Right atrium auricular region (tissue), 2 donors: ENCODE measurements at regions not wholly inside any gene's neighbourhood (a gene's known extent, or its start where the extent isn't known, plus 50 kb on each side); places are given as distances from the start of the nearest gene placed in this dataset.

Source experiments
- DNase-seq: peaks from one replicate; pipeline ENCODE4 v3.0.0-alpha.2; 2019; ENCODE audit warnings: low spot score
- H3K27ac ChIP-seq, 2 donors: fragments of 200-600 bp; sonication (generic); 1 replicate in 1 of 2; 2 replicates in 1 of 2; pipeline ENCODE4 v1.5.1; 2016 to 2019
- H3K27me3 ChIP-seq, 2 donors: fragments of 200-600 bp; sonication (generic); one replicate each; pipeline versions ENCODE4 v1.5.1 to v1.6.0; 2017 to 2019
- H3K36me3 ChIP-seq: fragments of 200-600 bp; sonication (generic); one replicate; pipeline ENCODE4 v1.5.1; 2016
- H3K4me1 ChIP-seq, 2 donors: fragments of 200-600 bp; sonication (generic); one replicate each; pipeline versions ENCODE4 v1.5.1 to v1.6.0; 2017 to 2019
- H3K4me3 ChIP-seq, 2 donors: fragments of 200-600 bp; sonication (generic); 1 replicate in 1 of 2; 2 replicates in 1 of 2; pipeline ENCODE4 v1.5.1; 2017 to 2019; ENCODE audit warnings: mild to moderate bottlenecking in 1 of 2, moderate library complexity in 1 of 2
- H3K9me3 ChIP-seq, 2 donors: fragments of 200-600 bp; sonication (generic); one replicate each; pipeline ENCODE4 v1.5.1; 2019
- CTCF ChIP-seq, 2 donors: fragments of 200-600 bp; sonication (generic); IDR thresholded peaks; one replicate each; pipeline ENCODE4 v1.5.1; 2019; ENCODE audit warnings: antibody characterized with exemption in 2 of 2

- H3K27ac ChIP-seq = no peak overlapping the region
- no peaks in the 10 kb centered on the region for H3K27me3 ChIP-seq
- H3K4me3 ChIP-seq = no peak overlapping the region
- no peak for DNase-seq
- TF ChIP-seq CTCF (IDR thresholded peaks at IDR 0.05) = no peak
- no peaks in the 10 kb centered on the region for H3K36me3 ChIP-seq
- no peaks in the 10 kb centered on the region for H3K9me3 ChIP-seq
- no peaks in the 10 kb centered on the region for H3K4me1 ChIP-seq
Observed at GRCh38 chr2:189261916-189262315, 82.4 kb upstream of the COL5A2 start.

- H3K36me3 ChIP-seq = no peaks in the 10 kb centered on the region
- TF ChIP-seq CTCF (IDR thresholded peaks at IDR 0.05) = no peak
- no peak overlapping the region for H3K27ac ChIP-seq
- H3K27me3 ChIP-seq = no peaks in the 10 kb centered on the region
- H3K4me1 ChIP-seq = peaks cover 0 to 5% of the 10 kb centered on the region in 2 donors
- H3K4me3 ChIP-seq = no peak overlapping the region
- no peaks in the 10 kb centered on the region for H3K9me3 ChIP-seq
- no peak for DNase-seq
Observed at GRCh38 chr2:189265696-189266320, 86.2 kb upstream of the COL5A2 start.

GRCh38 chr2:189267491-189267890 lies 87.9 kb upstream of the COL5A2 start:
- Histone ChIP-seq H3K27ac (no peak overlapping the region), H3K27me3 (no peaks in the 10 kb centered on the region), H3K4me1 (peaks cover 0 to 5% of the 10 kb centered on the region in 2 donors), H3K9me3 (no peaks in the 10 kb centered on the region), H3K36me3 (no peaks in the 10 kb centered on the region), H3K4me3 (no peak overlapping the region)
- TF ChIP-seq CTCF (IDR thresholded peaks at IDR 0.05) = no peak
- DNase-seq = no peak

GRCh38 chr2:189267925-189268579 lies 88.5 kb upstream of the COL5A2 start:
- Histone ChIP-seq H3K4me3 (no peak overlapping the region), H3K27me3 (no peaks in the 10 kb centered on the region), H3K9me3 (no peaks in the 10 kb centered on the region), H3K27ac (no peak overlapping the region), H3K36me3 (no peaks in the 10 kb centered on the region), H3K4me1 (peaks cover 0 to 5% of the 10 kb centered on the region in 2 donors)
- TF ChIP-seq CTCF (IDR thresholded peaks at IDR 0.05) = no peak
- no peak for DNase-seq

- no peak for TF ChIP-seq CTCF (IDR thresholded peaks at IDR 0.05)
- H3K27ac ChIP-seq = no peak overlapping the region
- no peaks in the 10 kb centered on the region for H3K9me3 ChIP-seq
- peaks cover 0 to 5% of the 10 kb centered on the region in 2 donors for H3K4me1 ChIP-seq
- H3K4me3 ChIP-seq = no peak overlapping the region
- no peaks in the 10 kb centered on the region for H3K27me3 ChIP-seq
- no peak for DNase-seq
- H3K36me3 ChIP-seq = no peaks in the 10 kb centered on the region
Observed at GRCh38 chr2:189268763-189269162, 89.2 kb upstream of the COL5A2 start.

- Histone ChIP-seq H3K27me3 (no peaks in the 10 kb centered on the region), H3K4me1 (no peaks in the 10 kb centered on the region), H3K36me3 (no peaks in the 10 kb centered on the region), H3K27ac (no peak overlapping the region), H3K9me3 (no peaks in the 10 kb centered on the region), H3K4me3 (no peak overlapping the region)
- TF ChIP-seq CTCF (IDR thresholded peaks at IDR 0.05) = no peak
- DNase-seq = no peak
Observed at GRCh38 chr2:189273734-189274133, 94.2 kb upstream of the COL5A2 start.
